ENCODE measurements at regions not wholly inside any gene's neighbourhood (a gene's known extent, or its start where the extent isn't known, plus 50 kb on each side); places are given as distances from the start of the nearest gene placed in this dataset.

DNA sequence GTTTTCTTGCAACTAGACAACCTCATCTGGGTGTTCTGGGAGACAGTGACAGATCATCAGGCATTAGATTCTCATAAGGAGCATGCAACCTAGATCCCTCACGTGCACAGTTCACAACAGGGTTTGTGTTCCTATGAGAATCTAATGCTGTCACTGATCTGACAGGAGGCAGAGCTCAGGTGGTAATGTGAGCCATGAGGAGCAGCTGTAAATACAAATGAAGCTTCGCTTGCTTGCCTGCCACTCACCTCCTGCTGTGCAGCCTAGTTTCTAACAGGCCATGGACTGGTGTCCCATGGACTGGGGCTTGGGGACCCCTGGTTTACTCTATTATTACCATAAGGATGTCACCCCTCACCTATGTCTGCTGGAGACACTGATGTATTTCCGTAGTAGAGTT, 166.8 kb downstream of the PSAT1 start:
- Histone ChIP-seq H3K9me3 (ENCODE audit: insufficient read depth in 2 of 2, low read depth in 1 of 2, low read length in 1 of 2) (peaks cover 0 to 10% of the 10 kb centered on the region in 2 experiments; a peak in 2 of 4 replicates), H3K56ac (replicated peaks; ENCODE audit: insufficient read length, low read depth, low read length) (no peak overlapping the region), H2BK20ac (ENCODE audit: low read length) (no peak overlapping the region), H3K79me2 (ENCODE audit: control insufficient read depth in 1 of 2, insufficient read depth in 2 of 2, low read length in 2 of 2) (no peaks in the 10 kb centered on the region), H3K4me1 (replicated peaks in 1 of 4; ENCODE audit: control insufficient read depth in 3 of 4, insufficient read depth in 4 of 4, low read length in 3 of 4) (no peaks in the 10 kb centered on the region), H2BK120ac (replicated peaks; ENCODE audit: low read depth, low read length) (no peak overlapping the region), H3K14ac (ENCODE audit: insufficient read length) (no peak overlapping the region), H3K9ac (replicated peaks in 1 of 4; ENCODE audit: extremely low read depth in 1 of 4, low read depth in 3 of 4, low read length in 3 of 4) (no peak overlapping the region), H2AFZ (ENCODE audit: low read length) (no peak overlapping the region), H4K8ac (ENCODE audit: extremely low read depth, insufficient read depth, low read length) (no peak overlapping the region), H3K4ac (replicated peaks; ENCODE audit: insufficient read length, low read depth, low read length) (no peak overlapping the region), H4K20me1 (replicated peaks in 1 of 2; ENCODE audit: control insufficient read depth in 1 of 2, insufficient read depth in 2 of 2, low read length in 2 of 2) (no peaks in the 10 kb centered on the region), H2BK12ac (ENCODE audit: low read depth, low read length) (no peak overlapping the region), H3K4me2 (ENCODE audit: insufficient read depth in 1 of 2, low read depth in 2 of 2, low read length in 2 of 2) (no peak overlapping the region), H3K23ac (ENCODE audit: insufficient read length) (no peak overlapping the region), H4K5ac (ENCODE audit: insufficient read length, low read depth, low read length) (no peak overlapping the region), H3K18ac (ENCODE audit: extremely low read depth, low read length) (no peak overlapping the region), H2BK5ac (ENCODE audit: low read depth, low read length) (no peak overlapping the region), H3K79me1 (ENCODE audit: low read depth, low read length) (no peaks in the 10 kb centered on the region), H3K4me3 (ENCODE audit: extremely low read depth in 1 of 4, insufficient read depth in 2 of 4, low read depth in 3 of 4, low read length in 4 of 4) (no peak overlapping the region), H4K91ac (replicated peaks; ENCODE audit: insufficient read length, low read length) (no peak overlapping the region), H2AK5ac (ENCODE audit: low read depth, low read length) (no peak overlapping the region), H3K36me3 (ENCODE audit: control insufficient read depth in 2 of 4, insufficient read depth in 4 of 4, low read length in 3 of 4) (peaks cover 0 to 5% (median 0%) of the 10 kb centered on the region in 4 experiments; a peak in 2 of 8 replicates), H3K27me3 (replicated peaks in 1 of 4; ENCODE audit: control insufficient read depth in 3 of 4, extremely low read depth in 1 of 4, insufficient read depth in 3 of 4, low read length in 3 of 4) (no peaks in the 10 kb centered on the region), H3K23me2 (ENCODE audit: low read depth, low read length) (no peaks in the 10 kb centered on the region), H2BK15ac (ENCODE audit: low read length) (no peak overlapping the region), H3K27ac (ENCODE audit: low read depth, low read length) (no peak overlapping the region)
- POLR2A ChIA-PET (ENCODE audit: partially characterized antibody) = no interaction called here
- FAIRE-seq = no peak
- CTCF ChIA-PET (ENCODE audit: partially characterized antibody) = interaction anchor here (0.6 to 1.5 kb wide), 2 partner anchors 18 to 24 kb away, joined by 3 read pairs; no protein-coding TSS in a partner anchor
- no peak for DNase-seq (ENCODE audit: low read depth in 1 of 2, low spot score in 2 of 2)
- 88% methylated on average over 3 of the region's 3 CpGs; no CpG with 5 or more reads in 1 of the 2 experiments for WGBS, 2 experiments (ENCODE audit: extremely low coverage in 1 of 2, insufficient coverage in 1 of 2, insufficient read length in 1 of 2, insufficient replicate concordance in 2 of 2, low coverage in 1 of 2, low lambda C conversion rate in 2 of 2, missing lambda C conversion rate in 1 of 2)
- TF ChIP-seq SIRT6 (IDR thresholded peaks at IDR 0.05; ENCODE audit: low read length) = no peak
- no peak for TF ChIP-seq FOSL1 (IDR thresholded peaks at IDR 0.05; ENCODE audit: insufficient read depth, low read depth, low read length)
- TF ChIP-seq, protein P1, sequence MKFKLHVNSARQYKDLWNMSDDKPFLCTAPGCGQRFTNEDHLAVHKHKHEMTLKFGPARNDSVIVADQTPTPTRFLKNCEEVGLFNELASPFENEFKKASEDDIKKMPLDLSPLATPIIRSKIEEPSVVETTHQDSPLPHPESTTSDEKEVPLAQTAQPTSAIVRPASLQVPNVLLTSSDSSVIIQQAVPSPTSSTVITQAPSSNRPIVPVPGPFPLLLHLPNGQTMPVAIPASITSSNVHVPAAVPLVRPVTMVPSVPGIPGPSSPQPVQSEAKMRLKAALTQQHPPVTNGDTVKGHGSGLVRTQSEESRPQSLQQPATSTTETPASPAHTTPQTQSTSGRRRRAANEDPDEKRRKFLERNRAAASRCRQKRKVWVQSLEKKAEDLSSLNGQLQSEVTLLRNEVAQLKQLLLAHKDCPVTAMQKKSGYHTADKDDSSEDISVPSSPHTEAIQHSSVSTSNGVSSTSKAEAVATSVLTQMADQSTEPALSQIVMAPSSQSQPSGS (IDR thresholded peaks at IDR 0.05; ENCODE audit: low read length) = no peak
- TF ChIP-seq YY1 (IDR thresholded peaks at IDR 0.05; ENCODE audit: low read depth, low read length) = no peak
- TF ChIP-seq CBX5 (IDR thresholded peaks at IDR 0.05; ENCODE audit: low read depth, low read length) = no peak
- TF ChIP-seq RXRA (IDR thresholded peaks at IDR 0.05; ENCODE audit: insufficient read depth, low read depth, low read length) = no peak
- no peak for TF ChIP-seq RBBP5 (IDR thresholded peaks at IDR 0.05; ENCODE audit: borderline replicate concordance, low read depth, low read length)
- no peak for TF ChIP-seq BCL11A (IDR thresholded peaks at IDR 0.05; ENCODE audit: low read depth in 2 of 2, low read length in 2 of 2)
- TF ChIP-seq SUZ12 (IDR thresholded peaks at IDR 0.05; ENCODE audit: low read length) = no peak
- TF ChIP-seq POU5F1 (IDR thresholded peaks at IDR 0.05; ENCODE audit: low read depth, low read length) = no peak
- no peak for TF ChIP-seq KDM1A (IDR thresholded peaks at IDR 0.05; ENCODE audit: borderline replicate concordance, low read length)
- TF ChIP-seq POLR2A (IDR thresholded peaks at IDR 0.05; ENCODE audit: control extremely low read depth in 1 of 2, low read depth in 2 of 2, low read length in 2 of 2) = no peak
- no peak for TF ChIP-seq CHD2 (IDR thresholded peaks at IDR 0.05; ENCODE audit: low read length)
- no peak for TF ChIP-seq TAF7 (optimal IDR thresholded peaks at IDR 0.05; ENCODE audit: borderline replicate concordance, low read depth, low read length)
- TF ChIP-seq TBP (IDR thresholded peaks at IDR 0.05; ENCODE audit: low read depth, low read length) = no peak
